Stimulated activated CD4-positive, alpha-beta T cell treated with anti-CD3 and anti-CD28 coated beads, Interleukin-4, amount 100 ng/mL, for 1 hour (primary cell): ENCODE measurements at regions not wholly inside any gene's neighbourhood (a gene's known extent, or its start where the extent isn't known, plus 50 kb on each side); places are given as distances from the start of the nearest gene placed in this dataset.
"Not testable (repeated sequence)": the region's sequence is repeated elsewhere in the genome, so short reads cannot be mapped to it uniquely, and the experiment has no call there.

Experiments used
- DNase-seq: peaks from one replicate; pipeline ENCODE4 v3.0.0-alpha.2; 2020

GRCh38 chr11:25327656-25328055 lies 830.8 kb downstream of the LUZP2 start:
- DNase-seq = no peak

GRCh38 chr11:25339281-25339680 lies 842.4 kb downstream of the LUZP2 start:
- no peak for DNase-seq

GRCh38 chr11:25349537-25349936 lies 852.7 kb downstream of the LUZP2 start:
- no peak for DNase-seq

- no peak for DNase-seq
Measured at GRCh38 chr11:25350899-25351803, 854.3 kb downstream of the LUZP2 start.

GRCh38 chr11:25357133-25357532 lies 860.3 kb downstream of the LUZP2 start:
- no peak for DNase-seq

- no peak for DNase-seq
Measured at GRCh38 chr11:25377466-25377865, 880.6 kb downstream of the LUZP2 start.

GRCh38 chr11:25396847-25397246 lies 900.0 kb downstream of the LUZP2 start:
- DNase-seq = no peak

- no peak for DNase-seq
Measured at GRCh38 chr11:25408146-25408545, 911.3 kb downstream of the LUZP2 start.

GRCh38 chr11:25415793-25416192 lies 916.1 kb upstream of the ANO3 start:
- no peak for DNase-seq

GRCh38 chr11:25423436-25424199 lies 908.3 kb upstream of the ANO3 start:
- DNase-seq = no peak

- DNase-seq = no peak
Measured at GRCh38 chr11:25432376-25432775, 899.6 kb upstream of the ANO3 start.

GRCh38 chr11:25435197-25435596 lies 896.7 kb upstream of the ANO3 start:
- DNase-seq = no peak

GRCh38 chr11:25436326-25436725 lies 895.6 kb upstream of the ANO3 start:
- DNase-seq = no peak

- DNase-seq = no peak
Measured at GRCh38 chr11:25441421-25441820, 890.5 kb upstream of the ANO3 start.

- DNase-seq = no peak
Measured at GRCh38 chr11:25449091-25449490, 882.8 kb upstream of the ANO3 start.

- DNase-seq = no peak
Measured at GRCh38 chr11:25453471-25453870, 878.5 kb upstream of the ANO3 start.

GRCh38 chr11:25456211-25456610 lies 875.7 kb upstream of the ANO3 start:
- no peak for DNase-seq

- no peak for DNase-seq
Measured at GRCh38 chr11:25483915-25484635, 847.9 kb upstream of the ANO3 start.

GRCh38 chr11:25485315-25485714 lies 846.6 kb upstream of the ANO3 start:
- no peak for DNase-seq

GRCh38 chr11:25486338-25486737 lies 845.6 kb upstream of the ANO3 start:
- DNase-seq = not testable (repeated sequence)

GRCh38 chr11:25488176-25488575 lies 843.8 kb upstream of the ANO3 start:
- DNase-seq = not testable (repeated sequence)

- not testable (repeated sequence) for DNase-seq
Measured at GRCh38 chr11:25501426-25501825, 830.5 kb upstream of the ANO3 start.

- no peak for DNase-seq
Measured at GRCh38 chr11:25515576-25515975, 816.4 kb upstream of the ANO3 start.
